ENCODE measurements at regions not wholly inside any gene's neighbourhood (a gene's known extent, or its start where the extent isn't known, plus 50 kb on each side); places are given as distances from the start of the nearest gene placed in this dataset.
"Not testable (repeated sequence)": the region's sequence is repeated elsewhere in the genome, so short reads cannot be mapped to it uniquely, and the experiment has no call there.

DNA sequence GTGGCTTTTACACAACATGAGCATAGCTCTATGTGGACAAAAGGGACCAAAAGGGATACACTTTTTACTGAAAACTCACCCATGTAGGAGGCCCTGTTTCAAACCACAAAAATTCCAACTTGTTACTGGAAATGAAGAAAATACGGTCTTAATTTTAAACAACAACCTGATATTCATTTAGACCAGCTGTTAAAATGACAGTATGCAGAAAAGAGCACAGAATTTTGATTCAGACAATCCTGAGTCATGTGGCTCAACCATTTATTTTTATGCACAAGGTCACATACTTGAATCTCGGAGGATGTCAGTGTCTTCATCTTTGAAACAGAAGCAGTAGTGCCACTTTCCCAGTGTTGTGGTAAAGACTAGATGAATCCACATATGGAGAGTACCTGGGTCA, 426.5 kb upstream of the NFE2L3 start:
- no peak for DNase-seq

DNA sequence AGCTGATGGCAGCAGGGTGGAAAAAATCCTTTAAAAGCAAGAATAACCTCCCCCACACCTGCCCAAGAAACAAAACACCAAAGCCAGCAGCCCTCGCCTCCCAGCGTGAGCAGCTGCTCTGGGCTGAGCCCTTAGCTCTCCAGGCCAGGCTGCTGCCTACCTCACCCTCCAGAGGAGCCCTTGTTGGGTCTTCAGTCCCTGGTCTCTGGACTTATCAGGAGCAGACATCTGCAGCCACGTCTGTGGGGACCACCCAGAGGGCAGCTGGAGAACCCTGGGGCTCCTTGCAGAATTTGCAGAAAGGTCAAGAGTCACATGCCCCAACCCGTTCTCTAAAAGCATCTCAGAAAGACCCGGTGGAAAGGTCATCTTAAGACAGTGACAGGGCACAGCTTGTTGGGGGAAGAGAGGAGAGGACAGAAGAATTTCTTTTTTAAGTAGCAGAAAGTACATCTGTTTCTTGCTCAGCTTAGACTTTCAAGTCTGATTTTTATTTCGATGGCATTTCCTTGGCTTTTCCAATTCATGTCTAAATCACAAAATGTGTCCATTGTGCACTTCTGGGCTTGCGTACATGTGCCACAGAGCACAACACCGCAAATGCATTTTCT, 425.7 kb upstream of the NFE2L3 start:
- peak; percentile 89 for DNase-seq

DNA sequence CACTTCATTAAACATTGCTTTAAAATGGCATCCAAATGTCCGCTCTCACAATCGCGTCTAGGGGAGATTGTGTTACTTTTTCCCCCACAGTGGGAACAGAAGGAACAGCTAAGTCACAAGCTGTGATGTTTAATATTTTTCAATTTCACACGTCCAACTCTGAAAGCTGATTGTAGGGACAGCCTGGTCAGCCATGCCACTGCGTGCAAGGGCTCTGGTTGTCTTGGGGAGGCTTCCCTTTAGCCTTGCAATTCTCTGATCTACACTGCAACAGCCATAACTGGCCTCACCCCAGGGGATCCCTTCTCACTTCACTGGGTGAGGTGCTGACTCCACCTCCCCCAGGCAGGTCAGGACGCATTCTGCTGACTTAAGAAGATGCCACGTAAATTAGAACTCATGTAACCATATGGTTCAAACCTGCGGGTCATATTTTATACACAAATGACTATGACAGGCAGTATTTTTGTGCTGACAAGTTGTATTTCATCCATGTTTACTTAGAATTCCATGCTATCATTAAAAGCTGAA, 425.2 kb upstream of the NFE2L3 start:
- DNase-seq: peak; percentile 98

DNA sequence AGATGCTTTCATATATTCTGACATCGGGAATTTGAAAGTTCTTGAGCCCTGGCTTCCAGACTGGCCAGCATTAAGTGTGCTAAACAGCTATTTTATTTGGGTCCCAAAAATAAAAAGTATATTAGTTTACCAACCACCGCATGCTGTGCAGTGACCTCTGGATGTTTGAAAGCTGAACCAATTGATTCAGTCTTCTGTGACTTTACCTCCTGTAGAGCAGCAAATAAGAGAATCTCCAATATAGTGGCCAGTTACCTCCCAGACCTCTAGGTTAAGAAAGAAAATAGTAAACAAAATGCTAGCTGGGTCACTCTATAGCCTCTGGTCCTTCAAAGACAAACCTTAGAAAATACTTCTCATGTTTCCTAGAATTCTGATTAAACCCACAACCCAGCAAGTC, 424.6 kb upstream of the NFE2L3 start:
- DNase-seq: no peak

DNA sequence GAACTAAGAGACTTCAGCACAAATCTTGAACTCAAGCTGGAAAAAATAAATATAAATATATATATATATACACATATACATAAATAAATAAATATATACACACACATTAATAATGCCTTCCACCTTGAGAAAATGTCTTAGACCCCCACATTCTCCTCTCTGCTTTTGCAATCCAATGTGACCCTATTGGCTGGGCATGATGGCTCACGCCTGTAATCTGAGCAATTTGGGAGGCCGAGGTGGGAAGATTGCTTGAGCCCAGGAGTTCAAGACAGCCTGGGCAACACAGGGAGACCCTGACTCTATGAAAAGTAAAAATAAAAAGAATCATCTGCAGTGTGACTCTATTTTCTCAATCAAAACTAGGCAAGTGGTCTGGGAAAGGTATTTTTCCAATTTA, 424.1 kb upstream of the NFE2L3 start:
- peak; percentile 42 for DNase-seq

DNA sequence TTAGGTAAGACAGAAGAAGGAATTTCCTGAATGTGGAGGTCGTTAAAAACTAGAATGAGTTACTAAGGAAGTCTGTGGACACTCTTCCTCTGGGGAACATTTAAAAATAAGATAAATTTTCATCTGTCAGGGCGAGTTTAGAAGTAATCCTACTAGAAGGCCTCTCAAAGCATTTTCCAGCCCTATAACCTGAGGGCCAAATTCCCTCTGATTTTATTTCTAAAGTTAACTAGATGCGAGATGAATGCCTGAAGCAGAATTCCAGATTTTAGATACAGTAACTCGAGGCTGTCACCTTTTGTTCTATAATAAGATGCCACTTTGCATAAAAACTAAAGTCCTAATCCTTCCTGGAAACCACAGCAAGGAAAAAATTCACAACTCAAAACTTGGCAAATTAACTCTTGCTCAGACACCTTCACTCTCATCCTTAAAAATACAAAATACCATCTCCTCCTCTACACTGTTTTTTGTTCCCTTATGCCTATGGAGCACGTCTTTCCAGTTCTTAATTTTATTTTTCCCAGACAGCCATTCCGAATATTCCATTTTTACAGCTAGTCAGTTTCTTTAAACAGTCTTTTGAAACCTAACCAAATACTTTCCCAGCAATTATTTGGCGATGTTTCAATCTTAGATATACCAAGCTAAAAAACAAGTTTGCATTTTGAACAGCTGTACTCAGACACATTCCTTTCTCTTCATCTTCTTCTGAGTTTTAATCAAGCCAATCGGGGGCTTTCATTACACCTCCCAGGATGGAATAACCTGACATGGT, 420.7 kb upstream of the NFE2L3 start:
- no peak for DNase-seq

DNA sequence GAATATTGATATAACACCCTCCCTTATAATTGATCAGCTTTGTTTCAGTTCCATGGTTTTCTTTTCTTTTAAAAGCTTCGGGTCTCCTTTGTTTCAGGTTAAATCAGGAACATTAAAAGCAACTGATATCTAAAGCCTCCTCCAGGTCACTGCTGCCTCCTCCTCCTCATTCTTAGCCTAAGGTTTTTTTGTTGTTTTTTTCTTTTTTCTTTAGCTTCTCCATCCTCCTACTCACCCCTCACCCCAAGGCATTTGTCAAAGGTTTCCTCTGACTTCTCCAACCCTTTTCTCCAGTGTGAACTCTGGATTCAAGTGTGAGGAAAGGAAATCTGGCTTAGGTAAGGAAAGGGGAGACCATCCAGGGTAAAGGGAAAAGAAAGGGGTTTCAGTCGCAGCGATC, 420.2 kb upstream of the NFE2L3 start:
- no peak for DNase-seq

DNA sequence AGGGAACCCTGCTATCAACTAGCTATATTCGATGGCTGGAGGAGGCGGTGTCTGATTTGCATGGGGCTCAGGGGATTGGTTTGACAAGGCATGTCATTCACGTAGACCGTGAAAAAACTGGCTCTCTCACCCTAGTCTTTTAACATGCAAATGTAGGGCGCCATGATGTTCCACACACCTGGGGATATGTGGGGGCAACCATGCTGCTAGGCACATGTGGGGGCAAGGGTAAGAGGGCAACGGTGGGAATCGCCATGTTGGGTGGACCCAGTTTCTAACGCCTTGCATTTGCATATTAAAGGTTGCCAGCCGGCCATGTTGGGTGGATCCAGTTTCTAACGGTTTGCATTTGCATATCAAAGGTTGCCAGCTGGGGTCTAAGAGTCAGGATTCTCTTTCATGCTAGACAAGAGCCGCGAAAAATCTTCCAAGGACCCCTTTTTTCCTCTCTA, 419.2 kb upstream of the NFE2L3 start:
- DNase-seq: no peak

DNA sequence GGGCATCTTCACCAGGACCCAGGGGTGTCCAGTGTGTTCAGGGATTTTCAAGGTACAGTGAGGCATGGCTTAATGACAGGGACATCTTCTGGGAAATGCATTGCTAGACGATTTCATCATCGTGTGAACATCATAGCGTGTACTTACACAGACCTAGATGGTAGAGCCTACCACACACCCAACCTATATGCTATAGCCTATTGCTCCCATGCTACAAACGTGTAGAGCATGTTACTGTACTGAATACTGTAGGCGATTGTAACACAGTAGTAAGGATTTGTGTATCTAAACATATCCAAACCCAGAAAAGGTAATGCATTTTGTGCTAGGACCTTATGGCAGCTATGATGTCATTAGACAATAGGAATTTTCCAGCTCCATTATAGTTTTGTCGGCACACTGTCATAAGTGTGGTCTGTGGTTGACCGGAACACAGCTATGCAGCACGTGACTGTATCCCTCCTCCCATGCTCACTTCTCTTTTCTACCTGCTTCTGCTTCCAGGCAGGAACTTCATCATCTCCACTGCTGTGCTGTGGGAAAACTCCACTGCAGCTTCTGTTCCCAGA, 416.2 kb upstream of the NFE2L3 start:
- DNase-seq: no peak

DNA sequence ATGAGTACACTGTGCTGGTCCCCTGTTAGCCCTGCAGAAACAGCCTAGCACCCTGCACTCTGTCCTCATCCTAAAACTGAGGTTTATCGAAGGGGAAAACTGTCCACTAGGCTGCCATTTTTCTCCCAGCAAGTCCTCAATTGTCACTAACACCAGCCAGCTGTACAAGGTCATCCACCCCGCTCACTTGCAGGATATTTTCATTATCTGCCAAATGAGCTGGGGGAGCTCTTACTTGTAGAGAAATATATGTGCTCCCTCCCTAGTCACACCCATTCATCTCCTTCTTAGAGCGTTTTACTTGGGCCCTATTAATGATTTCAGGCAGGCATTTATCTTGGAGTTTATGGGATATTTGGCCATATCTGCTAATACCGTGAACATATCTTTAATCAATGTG, 413.5 kb upstream of the NFE2L3 start:
- DNase-seq: no peak

DNA sequence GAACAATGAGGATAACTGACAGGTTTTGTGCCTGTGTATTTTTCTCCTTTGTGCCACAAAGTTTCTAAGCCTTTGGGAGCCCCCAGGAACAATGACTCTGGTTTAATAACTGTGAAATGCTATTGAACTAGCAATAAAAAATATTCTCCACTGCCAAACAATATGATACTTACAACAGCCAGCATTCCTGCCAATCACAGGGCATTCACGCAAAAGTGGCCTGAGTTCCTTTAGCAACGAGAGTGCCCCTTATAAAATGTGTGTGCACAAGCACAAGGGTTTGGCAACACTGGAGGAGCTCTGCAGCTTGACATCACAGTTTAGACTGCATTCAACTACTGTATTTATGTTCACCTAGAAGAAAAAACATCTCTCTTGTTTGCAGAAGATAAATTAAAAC, 412.9 kb upstream of the NFE2L3 start:
- DNase-seq: no peak

DNA sequence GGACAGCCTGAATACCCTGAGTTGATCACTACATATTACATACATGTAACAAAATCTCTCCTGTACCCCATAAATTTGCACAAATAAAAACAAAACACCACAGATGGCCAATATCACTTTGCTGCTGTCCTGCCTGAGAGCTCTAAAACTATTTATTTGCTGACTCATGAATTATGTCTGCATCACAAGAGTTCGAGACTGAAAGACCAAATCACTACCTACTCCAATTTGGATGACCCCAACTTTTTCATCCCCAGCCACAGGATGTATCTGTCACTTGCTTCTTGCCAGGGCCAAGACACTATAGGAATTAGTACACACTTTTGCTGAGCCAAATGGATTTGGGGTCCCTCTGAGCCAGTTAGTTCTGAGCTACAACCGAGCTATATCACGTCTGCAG, 409.7 kb upstream of the NFE2L3 start:
- DNase-seq: no peak

DNA sequence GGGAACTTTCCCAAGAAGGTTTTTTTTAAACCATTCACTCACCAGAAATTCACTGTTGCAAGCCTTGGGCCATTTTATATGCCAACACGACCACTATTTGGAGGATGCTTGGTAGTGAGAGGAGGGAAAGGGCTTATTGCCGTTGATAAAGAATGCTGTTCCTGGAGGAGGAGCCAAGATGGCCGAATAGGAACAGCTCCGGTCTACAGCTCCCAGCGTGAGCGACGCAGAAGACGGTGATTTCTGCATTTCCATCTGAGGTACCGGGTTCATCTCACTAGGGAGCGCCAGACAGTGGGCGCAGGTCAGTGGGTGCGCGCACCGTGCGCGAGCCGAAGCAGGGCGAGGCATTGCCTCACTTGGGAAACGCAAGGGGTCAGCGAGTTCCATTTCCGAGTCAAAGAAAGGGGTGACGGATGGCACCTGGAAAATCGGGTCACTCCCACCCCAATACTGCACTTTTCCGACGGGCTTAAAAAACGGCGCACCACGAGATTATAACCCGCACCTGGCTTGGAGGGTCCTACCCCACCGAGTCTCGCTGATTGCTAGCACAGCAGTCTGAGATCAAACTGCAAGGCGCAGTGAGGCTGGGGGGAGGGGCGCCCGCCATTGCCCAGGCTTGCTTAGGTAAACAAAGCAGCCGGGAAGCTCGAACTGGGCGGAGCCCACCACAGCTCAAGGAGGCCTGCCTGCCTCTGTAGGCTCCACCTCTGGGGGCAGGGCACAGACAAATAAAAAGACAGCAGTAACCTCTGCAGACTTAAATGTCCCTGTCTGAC, 408.1 kb upstream of the NFE2L3 start:
- DNase-seq: not testable (repeated sequence)

DNA sequence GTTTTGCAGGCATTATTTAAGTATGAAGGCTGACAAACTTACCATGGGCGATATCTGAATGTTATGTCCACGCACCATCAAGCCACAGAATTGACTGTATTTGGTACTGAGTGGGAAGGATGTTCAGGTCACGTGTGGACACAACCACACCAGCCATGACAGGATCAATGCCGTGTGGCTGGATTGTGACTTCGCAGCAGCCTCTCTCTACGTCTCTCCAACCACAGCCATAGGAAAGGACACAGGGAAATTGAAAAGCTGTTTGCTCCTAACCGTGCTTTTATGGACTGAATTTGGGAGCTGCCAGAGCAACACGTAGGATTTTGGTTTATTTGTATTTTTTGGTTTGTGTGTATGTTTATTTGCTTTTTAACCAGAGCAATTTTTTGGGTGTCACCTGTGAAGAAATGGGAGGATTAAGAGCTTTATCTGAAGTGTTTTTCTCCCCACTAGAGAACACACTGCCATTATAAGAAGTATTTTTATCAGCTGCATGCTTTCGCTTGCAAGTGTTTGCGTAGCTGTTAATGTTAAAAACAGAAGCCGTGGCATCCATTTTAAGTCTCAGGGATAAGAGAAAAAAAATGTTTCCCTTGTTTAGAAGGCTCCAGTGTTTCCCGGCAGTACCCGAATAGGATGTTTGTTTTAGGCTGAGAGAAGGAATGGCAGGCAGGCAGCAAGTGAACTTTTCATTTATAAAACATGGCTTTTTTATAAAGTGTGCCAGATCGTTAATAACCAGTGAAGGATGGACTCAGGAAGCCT, 401.1 kb upstream of the NFE2L3 start:
- DNase-seq: no peak

DNA sequence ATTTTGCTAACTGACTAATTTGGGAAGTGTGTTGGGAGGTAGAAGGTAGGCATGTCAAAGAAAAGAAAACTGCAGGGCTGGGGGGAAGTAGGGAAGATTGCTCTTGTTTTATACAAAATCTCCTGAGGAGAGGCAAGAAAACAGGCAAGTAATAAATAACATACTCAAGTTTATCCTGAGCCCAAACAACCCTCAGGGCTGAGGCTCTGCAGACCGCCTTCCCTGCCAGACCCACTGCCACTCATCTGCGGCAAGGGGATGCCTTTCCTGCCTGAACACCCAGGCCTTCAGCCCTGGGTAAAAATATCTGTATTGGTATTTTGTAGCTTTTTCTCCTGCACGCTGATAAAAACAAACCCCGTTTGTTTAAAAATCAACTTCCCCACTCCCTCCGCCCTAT, 399.8 kb upstream of the NFE2L3 start:
- DNase-seq: no peak

DNA sequence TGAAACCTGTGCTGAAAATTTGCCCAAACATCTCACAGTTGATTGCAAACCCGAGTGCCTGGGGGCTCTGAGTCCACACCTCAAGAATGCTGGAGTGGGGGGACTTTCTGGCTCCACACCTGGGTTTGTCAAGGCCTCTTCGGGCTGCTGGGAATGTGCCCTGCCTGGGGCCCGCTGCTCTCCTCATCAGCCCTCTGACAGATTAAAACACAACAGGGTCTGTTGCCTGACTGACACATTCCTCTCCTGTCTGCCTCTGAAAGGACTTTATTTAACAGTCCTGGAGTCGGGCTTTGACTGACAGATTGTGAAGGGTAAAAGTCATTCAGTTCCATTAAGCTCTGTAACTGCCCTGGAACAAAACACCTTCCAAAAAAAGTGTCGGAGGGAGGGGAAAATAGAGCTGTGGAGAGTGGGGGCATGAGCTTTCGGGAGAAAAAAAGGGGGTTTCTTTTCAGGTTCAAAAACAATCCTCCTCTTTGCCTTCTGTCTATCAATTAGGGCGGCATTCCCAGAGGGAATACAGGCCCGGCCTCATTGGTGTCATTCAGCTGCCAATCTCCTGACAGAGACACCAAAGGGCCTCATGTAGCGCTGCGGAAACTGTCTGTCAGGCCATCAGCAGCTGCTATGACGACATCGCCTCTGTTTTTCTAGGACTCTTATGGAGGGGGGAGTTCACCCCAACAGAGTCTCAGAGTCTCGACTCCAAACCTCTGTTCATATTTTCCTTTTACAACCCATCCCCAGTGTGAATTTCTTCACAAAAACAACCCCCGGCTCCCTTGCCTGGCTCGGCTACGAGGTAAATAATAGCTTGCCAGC, 398.8 kb upstream of the NFE2L3 start:
- DNase-seq: peak; percentile 96

DNA sequence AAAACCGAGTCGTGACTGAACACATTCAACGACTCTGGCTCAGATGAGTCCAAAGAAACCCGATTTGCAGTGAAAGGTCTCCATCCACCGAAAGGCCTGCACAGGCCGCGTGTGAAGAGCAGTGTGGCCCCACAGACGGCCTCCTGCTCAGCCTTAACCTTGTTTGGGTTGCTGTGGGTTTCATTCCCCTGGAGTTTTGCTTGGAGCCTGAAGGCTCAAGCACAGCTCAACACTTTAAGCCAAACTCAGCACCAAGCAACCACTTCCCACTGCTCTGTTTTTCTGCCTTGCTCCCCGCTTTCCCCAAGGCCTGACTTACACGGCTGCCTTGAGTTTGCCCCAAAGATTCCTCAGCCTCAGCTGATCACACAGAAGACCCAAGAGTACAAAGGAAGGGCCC, 398.2 kb upstream of the NFE2L3 start:
- no peak for DNase-seq

DNA sequence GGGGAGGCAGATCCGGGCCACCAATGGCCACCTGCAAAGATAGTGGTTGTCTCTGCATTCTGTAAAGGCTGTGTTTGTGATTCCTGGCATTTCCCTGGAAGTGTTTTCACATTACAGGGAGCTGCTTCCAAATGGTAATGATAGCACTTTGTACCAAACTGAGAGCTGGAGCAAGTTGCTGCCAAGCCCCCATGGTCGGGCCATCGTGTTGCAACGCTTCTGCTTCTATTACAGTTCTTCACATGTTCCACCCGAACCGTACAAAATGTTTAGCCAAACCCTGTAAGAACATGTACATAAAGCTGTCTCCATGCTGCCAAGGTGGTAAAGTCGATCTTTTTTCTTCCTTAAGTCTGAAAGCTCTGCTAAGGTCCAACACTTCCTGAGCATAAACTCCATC, 397.7 kb upstream of the NFE2L3 start:
- no peak for DNase-seq

DNA sequence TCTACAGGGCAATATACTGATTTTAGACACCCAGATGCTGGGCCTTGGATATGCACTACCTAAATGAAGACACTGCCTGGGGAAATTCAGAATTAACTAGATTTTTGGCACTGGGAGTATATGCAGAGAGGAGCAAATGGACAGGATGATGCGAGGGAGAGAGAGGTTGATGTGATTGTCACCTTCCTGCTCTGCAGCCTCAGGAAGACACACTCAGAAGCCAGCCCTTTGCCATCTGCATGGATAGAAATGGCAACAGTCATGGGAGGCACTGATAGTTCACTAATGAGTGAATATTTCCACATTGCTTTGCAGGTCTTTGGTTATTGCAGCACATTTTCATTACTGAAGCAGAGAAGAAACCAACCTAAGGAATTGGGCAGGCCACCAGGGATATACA, 397.2 kb upstream of the NFE2L3 start:
- no peak for DNase-seq

DNA sequence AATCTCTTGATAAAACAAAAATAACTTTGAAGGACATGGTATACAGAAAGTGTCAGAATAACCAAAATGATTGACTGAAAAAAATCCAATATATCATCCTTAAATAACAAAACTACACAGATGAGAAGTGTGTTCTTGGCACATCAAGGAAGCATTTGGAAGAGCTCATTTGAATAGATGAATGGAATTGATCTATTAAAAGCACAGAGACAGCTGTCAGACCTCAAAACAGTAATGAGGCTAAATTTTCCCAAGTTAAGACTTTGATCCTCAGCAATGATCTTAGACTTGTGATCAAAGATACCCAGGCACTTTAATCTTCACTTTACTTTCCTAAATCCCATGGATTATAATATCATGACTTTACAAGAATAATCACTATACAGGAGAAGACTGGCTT, 395.4 kb upstream of the NFE2L3 start:
- DNase-seq: no peak

DNA sequence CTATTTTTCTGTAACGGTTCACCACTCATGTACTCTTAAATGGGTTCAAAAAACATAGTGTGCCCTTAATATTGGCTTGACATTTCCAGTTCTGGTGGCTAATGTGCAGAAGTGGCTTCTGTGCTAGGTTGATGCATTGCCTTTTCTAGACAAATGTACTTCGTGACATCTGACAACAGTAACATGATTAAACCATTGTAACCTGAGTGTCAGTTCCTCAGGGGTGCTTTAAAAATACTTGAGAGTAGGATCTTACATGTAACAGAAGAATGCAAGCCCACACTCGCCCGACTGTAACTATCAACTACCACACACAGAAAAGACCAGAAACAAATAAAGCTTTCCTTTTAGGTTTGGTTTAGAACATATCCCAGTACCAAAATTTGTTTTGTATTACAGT, 393.4 kb upstream of the NFE2L3 start:
- peak; percentile 95 for DNase-seq

DNA sequence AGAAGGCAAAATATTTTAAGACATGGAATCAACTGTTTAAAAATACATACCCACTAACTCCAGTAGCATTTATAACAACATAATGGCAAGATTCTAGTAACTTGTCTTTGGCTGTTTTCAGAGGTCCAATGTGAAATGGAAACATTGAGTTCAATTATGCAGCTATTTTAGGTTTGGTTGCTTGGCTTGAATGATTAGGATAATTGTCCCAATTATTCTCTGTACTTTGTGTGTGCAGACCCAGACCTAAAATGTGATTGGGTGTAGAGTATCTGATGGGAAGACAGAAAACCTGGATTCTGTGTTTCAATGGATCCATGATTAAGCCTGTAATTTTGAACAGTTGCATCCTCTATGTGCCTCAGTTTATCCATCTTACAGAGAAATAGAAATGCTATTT, 392.7 kb upstream of the NFE2L3 start:
- DNase-seq: peak; percentile 80

Data from NCI-H2171 treated with DMSO at 0.1 percent for 48 hours (cell line).